GM12865 (cell line): ENCODE measurements at regions not wholly inside any gene's neighbourhood (a gene's known extent, or its start where the extent isn't known, plus 50 kb on each side); places are given as distances from the start of the nearest gene placed in this dataset.

ENCODE experiments used
- DNase-seq: peaks from one replicate; pipeline ENCODE4 v3.0.0; 2010; ENCODE audit warnings: low read depth
- H3K4me3 ChIP-seq: 2 replicates; pipeline ENCODE4 v1.5.1; 2011; ENCODE audit warnings: mild to moderate bottlenecking, low read depth, low read length, control low read depth
- TF ChIP-seq, protein P1 (sequence below): IDR thresholded peaks from 2 replicates; pipeline ENCODE4 v1.5.1; 2011; ENCODE audit warnings: low read length, control low read depth, low read depth, inconsistent platforms; ENCODE audit not compliant: insufficient read depth; ENCODE audit errors: missing control alignments

DNA sequence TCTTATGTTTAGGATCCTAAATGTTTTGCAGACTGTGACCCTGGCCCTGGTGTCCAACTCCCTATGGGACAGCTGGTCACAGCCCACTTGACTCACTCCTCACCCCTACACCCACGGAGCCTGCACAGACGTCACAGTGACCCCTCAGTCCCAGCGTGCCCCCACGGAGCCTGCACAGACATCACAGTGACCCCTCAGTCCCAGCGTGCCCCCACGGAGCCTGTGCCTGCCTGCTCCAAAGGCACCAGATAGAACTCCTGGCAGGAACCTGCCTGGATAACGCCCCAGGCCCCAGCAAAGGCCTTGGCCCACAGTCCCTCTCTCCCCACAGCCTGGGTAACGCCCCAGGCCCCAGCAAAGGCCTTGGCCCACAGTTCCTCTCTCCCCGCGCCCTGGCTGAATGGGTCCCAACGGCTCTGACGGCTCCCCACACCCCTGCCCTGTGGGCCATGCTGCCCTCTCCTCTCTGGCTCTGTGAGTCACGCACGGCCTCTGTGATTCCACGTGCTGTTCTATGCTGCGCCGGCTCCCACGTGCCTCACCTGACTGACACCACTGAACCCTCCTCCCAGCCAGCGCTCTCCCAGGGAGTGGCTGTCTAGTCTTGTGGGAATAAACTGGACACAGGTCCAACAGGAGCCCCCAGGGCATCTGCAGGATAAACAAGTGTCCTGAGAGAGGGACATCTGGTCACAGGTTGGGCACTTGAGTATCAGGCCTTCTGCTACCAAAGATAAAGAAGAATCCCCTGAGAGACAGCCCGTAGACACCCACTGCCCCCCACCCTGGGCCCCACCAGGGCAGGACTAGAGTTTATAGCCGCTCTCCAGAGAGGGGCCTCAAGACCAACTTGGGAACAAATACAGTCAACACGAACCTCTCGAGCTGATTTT, 250.3 kb downstream of the BRD1 start:
- DNase-seq, result no peak
- TF ChIP-seq, protein P1, sequence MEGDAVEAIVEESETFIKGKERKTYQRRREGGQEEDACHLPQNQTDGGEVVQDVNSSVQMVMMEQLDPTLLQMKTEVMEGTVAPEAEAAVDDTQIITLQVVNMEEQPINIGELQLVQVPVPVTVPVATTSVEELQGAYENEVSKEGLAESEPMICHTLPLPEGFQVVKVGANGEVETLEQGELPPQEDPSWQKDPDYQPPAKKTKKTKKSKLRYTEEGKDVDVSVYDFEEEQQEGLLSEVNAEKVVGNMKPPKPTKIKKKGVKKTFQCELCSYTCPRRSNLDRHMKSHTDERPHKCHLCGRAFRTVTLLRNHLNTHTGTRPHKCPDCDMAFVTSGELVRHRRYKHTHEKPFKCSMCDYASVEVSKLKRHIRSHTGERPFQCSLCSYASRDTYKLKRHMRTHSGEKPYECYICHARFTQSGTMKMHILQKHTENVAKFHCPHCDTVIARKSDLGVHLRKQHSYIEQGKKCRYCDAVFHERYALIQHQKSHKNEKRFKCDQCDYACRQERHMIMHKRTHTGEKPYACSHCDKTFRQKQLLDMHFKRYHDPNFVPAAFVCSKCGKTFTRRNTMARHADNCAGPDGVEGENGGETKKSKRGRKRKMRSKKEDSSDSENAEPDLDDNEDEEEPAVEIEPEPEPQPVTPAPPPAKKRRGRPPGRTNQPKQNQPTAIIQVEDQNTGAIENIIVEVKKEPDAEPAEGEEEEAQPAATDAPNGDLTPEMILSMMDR, result no peak
- no peak overlapping the region for H3K4me3 ChIP-seq

DNA sequence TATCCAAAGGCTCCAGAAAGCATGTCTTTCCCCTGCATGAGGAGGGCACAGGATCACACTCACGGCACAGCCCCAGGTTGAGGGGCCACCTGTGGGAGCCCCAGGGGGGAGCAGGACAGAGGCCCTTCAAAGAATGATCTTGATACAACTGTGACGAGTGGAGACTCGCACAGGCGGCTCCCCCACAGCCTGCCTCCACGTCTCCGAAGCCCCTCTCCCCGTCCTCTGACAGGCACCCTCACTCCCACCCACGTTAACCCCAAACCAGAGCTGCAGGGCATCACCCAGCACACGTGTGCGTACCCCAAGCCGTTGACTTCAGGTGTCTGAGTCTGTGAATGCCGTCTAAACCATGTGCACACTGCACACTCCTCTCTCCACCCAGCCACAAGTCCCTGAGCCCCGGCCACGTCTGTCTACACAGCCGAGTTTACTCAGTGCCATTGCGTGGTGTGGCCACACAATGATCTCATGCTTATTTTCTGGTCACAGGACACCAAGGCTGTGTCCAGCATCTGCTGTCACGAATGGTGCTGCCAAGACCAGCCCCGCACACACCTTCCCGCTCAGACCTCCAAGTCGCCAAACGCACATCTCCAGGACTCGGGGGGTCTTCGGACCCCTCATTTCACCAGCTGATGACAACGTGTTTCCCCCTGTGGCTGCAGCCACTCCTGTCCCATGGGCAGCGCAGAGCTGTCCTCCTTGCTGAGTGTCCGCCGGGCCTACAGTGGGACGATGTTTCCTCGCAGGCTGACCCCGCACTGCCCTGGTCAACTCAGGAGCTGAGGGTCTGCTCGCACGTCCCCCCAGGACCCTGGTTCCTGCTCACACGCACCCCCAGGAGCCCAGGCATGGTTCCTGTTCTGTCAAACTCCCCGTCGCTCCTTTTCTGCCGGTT, 251.2 kb downstream of the BRD1 start:
- H3K4me3 ChIP-seq, result no peak overlapping the region
- no peak for DNase-seq
- TF ChIP-seq, protein P1, result no peak

DNA sequence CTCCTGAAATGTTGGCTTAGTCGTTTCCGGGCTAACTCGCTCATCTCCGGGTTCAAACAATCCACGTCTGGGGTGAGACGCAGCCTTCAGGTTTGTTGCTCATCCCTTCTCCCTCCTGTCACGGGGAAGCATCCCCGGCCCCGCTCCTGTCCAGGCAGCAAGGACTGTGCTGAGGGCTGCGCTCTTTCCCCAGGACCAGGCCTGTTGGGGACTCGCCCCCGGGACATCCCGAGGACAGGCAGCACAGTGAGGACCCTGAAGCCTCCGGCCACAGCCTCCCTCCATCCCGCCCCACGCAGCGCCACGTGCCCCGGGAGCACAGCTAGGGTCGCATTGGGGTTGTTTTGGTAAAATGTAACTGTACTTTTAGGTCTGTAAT, 252.0 kb downstream of the BRD1 start:
- TF ChIP-seq, protein P1, result no peak
- DNase-seq, result no peak
- H3K4me3 ChIP-seq, result no peak overlapping the region

DNA sequence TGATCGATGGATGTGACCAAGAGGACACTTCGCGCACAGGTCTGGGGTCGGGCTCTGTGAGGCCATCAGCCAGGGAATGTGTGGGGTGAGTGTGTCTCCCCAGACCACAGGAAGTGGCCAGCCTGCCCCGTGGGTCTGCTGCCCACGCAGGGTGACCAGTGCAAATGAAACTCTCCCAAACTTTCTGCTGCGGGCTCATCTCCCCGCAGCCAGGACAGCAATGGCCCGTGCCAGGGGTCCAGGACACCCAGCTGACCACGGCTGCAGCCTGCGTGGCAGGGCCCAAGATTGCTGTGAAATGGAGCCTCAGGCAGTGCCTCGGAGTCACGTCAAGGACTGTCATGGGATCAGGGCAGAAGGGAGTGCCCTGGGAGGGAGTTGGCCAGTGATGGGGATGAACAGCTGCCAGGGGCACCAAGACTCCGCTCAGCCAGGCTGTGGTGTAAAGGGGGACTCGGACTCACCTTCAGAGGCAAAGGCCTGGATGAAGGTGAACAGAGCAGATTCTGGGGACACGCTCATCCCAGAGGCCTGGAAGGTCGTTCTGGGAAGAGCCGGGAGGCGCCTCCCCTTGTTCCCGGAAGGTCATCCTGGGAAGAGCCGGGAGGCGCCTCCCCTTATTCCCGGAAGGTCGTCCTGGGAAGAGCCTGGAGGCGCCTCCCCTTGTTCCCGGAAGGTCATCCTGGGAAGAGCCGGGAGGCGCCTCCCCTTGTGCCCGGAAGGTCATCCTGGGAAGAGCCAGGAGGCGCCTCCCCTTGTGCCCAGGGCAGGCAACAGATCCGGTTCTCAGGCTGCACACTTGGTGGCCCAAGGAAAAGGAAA, 252.6 kb downstream of the BRD1 start:
- H3K4me3 ChIP-seq, result no peak overlapping the region
- DNase-seq, result no peak
- TF ChIP-seq, protein P1, result no peak

DNA sequence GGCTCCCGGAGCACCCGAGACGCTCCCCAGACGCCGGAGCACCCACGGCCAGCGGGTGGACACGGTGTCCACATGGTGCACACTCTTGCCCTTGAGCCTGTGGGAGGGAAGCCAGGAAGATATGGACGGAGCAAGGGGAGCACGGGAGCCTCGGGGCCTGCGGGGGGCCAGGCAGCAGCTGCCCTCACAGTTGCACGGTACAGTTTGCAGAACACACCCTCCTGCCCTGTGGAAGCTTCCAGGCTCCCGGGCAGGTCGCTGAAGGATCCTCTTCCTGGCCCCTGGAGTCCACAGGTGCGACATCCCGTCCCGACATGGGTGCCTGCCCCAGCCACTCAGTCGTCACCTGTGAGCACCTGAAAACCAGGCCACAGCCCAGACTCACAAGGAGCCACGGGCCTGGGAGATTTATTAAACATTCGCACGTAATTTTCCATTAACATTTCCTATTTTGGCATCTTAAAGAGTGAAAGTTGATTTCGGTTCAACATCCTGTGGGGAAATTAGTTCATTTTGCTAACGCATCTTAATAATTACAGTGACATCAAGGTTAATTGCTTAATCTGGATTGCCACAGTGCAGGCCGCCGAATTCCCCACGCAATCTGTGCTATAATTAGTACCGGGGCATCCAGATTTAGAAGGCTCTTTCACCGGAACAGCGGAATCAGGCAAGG, 253.3 kb downstream of the BRD1 start:
- no peak overlapping the region for H3K4me3 ChIP-seq
- TF ChIP-seq, protein P1, result no peak

More for the DNA sequence above, 253.3 kb downstream of the BRD1 start:
- DNase-seq, result no peak
